ENCODE measurements at regions not wholly inside any gene's neighbourhood (a gene's known extent, or its start where the extent isn't known, plus 50 kb on each side); places are given as distances from the start of the nearest gene placed in this dataset.

GRCh38 chr20:63117661-63118302, 98.1 kb downstream of the YTHDF1 start (continued):
- TF ChIP-seq CTCF (IDR thresholded peaks at IDR 0.05; ENCODE audit: low read depth, low read length, missing input control): no peak
- no peak for TF ChIP-seq ATF3 (IDR thresholded peaks at IDR 0.05)
- TF ChIP-seq MAX (IDR thresholded peaks at IDR 0.05): no peak
- no peak for TF ChIP-seq FOXA2 (IDR thresholded peaks at IDR 0.05)
- no peak for TF ChIP-seq HNF4G (IDR thresholded peaks at IDR 0.05)

- DNase-seq (ENCODE audit: low spot score): no peak
- Histone ChIP-seq H3K27ac (ENCODE audit: low read depth in 1 of 2, low read length in 2 of 2) (no peak overlapping the region), H3K9ac (ENCODE audit: low read depth in 1 of 2, low read length in 2 of 2) (no peak overlapping the region), H3K27me3 (ENCODE audit: control insufficient read depth in 4 of 4, insufficient read depth in 4 of 4, low read length in 3 of 4) (peaks cover 2 to 9% (median 5%) of the 10 kb centered on the region in 4 donors), H3K36me3 (ENCODE audit: control insufficient read depth in 4 of 4, insufficient read depth in 3 of 4, low read depth in 1 of 4, low read length in 3 of 4) (no peaks in the 10 kb centered on the region), H3K4me1 (ENCODE audit: control insufficient read depth in 4 of 4, insufficient read depth in 4 of 4, low read length in 3 of 4) (no peaks in the 10 kb centered on the region), H3K4me3 (ENCODE audit: low read depth in 1 of 3, low read length in 3 of 3) (no peak overlapping the region), H3K9me3 (ENCODE audit: control insufficient read depth in 4 of 4, low read length in 3 of 4) (peaks cover 0 to 2% (median 0%) of the 10 kb centered on the region in 4 donors)
- WGBS: 62% methylated on average over 9 of the region's 9 CpGs
- TF ChIP-seq TAF1 (conservative IDR thresholded peaks at IDR 0.05): no peak
- TF ChIP-seq FOXA2 (IDR thresholded peaks at IDR 0.05): no peak
- no peak for TF ChIP-seq MAX (IDR thresholded peaks at IDR 0.05)
- no peak for TF ChIP-seq YY1 (IDR thresholded peaks at IDR 0.05)
- TF ChIP-seq CTCF (IDR thresholded peaks at IDR 0.05; ENCODE audit: low read depth, low read length, missing input control): no peak
- TF ChIP-seq REST (IDR thresholded peaks at IDR 0.05): no peak
- no peak for TF ChIP-seq EGR1 (IDR thresholded peaks at IDR 0.05; ENCODE audit: low read depth in 2 of 2)
- no peak for TF ChIP-seq JUND (IDR thresholded peaks at IDR 0.05)
These were observed 98.8 kb downstream of the YTHDF1 start for GRCh38 chr20:63117151-63117550.
